Panc1 (cell line): ENCODE measurements at regions not wholly inside any gene's neighbourhood (a gene's known extent, or its start where the extent isn't known, plus 50 kb on each side); places are given as distances from the start of the nearest gene placed in this dataset.

Source experiments
- POLR2AphosphoS5 ChIP-seq: IDR thresholded peaks from 2 replicates; pipeline ENCODE4 v1.6.1; 2012; ENCODE audit warnings: mild to moderate bottlenecking, low read depth, low read length, moderate library complexity
- TF ChIP-seq, protein P1 (sequence below): fragments of 450-650 bp; IDR thresholded peaks from 2 replicates; pipeline ENCODE4 v1.5.1; 2017; ENCODE audit warnings: mild to moderate bottlenecking

- no peak for TF ChIP-seq POLR2AphosphoS5
- TF ChIP-seq, protein P1, sequence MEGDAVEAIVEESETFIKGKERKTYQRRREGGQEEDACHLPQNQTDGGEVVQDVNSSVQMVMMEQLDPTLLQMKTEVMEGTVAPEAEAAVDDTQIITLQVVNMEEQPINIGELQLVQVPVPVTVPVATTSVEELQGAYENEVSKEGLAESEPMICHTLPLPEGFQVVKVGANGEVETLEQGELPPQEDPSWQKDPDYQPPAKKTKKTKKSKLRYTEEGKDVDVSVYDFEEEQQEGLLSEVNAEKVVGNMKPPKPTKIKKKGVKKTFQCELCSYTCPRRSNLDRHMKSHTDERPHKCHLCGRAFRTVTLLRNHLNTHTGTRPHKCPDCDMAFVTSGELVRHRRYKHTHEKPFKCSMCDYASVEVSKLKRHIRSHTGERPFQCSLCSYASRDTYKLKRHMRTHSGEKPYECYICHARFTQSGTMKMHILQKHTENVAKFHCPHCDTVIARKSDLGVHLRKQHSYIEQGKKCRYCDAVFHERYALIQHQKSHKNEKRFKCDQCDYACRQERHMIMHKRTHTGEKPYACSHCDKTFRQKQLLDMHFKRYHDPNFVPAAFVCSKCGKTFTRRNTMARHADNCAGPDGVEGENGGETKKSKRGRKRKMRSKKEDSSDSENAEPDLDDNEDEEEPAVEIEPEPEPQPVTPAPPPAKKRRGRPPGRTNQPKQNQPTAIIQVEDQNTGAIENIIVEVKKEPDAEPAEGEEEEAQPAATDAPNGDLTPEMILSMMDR: no peak
These were observed 165.8 kb upstream of the ZNF267 start for GRCh38 chr16:31707743-31708335.
